ENCODE measurements at regions not wholly inside any gene's neighbourhood (a gene's known extent, or its start where the extent isn't known, plus 50 kb on each side); places are given as distances from the start of the nearest gene placed in this dataset.

DNA sequence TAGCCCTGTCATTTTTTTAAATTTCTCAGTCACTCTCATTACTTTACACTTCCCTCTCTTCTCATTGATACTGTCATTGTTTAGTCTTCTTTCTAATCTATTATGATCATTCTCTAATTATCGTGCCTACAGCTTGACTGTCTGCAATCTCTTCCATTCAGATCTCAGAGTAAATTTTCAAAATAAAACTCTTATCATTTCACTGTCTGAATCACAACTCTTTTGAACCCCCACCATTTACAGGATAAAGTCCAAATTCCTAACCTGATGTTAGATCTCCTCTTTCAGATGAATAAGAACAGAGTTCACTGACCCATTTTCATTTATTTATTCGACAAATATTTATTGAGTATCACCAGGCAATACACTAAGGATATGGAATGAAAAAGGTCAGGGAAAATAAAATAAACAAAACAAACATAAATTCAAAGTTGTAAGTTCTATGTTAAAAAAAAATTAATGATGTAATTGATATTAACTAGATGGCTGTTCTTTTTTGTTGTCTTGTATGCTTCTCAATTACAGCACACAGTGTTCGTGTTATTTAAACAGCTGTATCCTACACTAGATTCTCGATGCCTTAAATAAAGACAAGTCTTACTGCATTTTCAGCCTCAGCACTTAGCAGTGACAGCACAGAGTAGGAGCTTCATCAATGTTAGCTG is 631.0 kb downstream of the IRS1 start (continued):
- TF ChIP-seq, protein P1, sequence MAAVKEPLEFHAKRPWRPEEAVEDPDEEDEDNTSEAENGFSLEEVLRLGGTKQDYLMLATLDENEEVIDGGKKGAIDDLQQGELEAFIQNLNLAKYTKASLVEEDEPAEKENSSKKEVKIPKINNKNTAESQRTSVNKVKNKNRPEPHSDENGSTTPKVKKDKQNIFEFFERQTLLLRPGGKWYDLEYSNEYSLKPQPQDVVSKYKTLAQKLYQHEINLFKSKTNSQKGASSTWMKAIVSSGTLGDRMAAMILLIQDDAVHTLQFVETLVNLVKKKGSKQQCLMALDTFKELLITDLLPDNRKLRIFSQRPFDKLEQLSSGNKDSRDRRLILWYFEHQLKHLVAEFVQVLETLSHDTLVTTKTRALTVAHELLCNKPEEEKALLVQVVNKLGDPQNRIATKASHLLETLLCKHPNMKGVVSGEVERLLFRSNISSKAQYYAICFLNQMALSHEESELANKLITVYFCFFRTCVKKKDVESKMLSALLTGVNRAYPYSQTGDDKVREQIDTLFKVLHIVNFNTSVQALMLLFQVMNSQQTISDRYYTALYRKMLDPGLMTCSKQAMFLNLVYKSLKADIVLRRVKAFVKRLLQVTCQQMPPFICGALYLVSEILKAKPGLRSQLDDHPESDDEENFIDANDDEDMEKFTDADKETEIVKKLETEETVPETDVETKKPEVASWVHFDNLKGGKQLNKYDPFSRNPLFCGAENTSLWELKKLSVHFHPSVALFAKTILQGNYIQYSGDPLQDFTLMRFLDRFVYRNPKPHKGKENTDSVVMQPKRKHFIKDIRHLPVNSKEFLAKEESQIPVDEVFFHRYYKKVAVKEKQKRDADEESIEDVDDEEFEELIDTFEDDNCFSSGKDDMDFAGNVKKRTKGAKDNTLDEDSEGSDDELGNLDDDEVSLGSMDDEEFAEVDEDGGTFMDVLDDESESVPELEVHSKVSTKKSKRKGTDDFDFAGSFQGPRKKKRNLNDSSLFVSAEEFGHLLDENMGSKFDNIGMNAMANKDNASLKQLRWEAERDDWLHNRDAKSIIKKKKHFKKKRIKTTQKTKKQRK (IDR thresholded peaks at IDR 0.05; ENCODE audit: low read length), result no peak
- TF ChIP-seq MIXL1 (CRISPR knock-in tag; IDR thresholded peaks at IDR 0.05) (peak; percentile 27; the same call in 1 of the 2 replicates), HIVEP1 (CRISPR knock-in tag; IDR thresholded peaks at IDR 0.05) (no peak), NFYC (CRISPR knock-in tag; IDR thresholded peaks at IDR 0.05) (no peak; the same call in 1 of the 2 replicates), GATAD1 (CRISPR knock-in tag; IDR thresholded peaks at IDR 0.05) (no peak), ZKSCAN8 (CRISPR knock-in tag; IDR thresholded peaks at IDR 0.05; ENCODE audit: borderline replicate concordance) (no peak), MAZ (IDR thresholded peaks at IDR 0.05; ENCODE audit: borderline replicate concordance, low read depth, low read length) (no peak), MAZ (CRISPR knock-in tag; IDR thresholded peaks at IDR 0.05; ENCODE audit: low read depth) (no peak), GTF3A (CRISPR knock-in tag; conservative IDR thresholded peaks at IDR 0.05) (no peak), TBL1XR1 (IDR thresholded peaks at IDR 0.05; ENCODE audit: borderline replicate concordance, low read length, partially characterized antibody) (peak; percentile 38), POLR2AphosphoS2 (IDR thresholded peaks at IDR 0.05; ENCODE audit: low read depth, low read length) (no peak), FOXO1 (CRISPR knock-in tag; IDR thresholded peaks at IDR 0.05) (no peak), ZFP36L2 (CRISPR knock-in tag; IDR thresholded peaks at IDR 0.05) (no peak), MBNL3 (CRISPR knock-in tag; conservative IDR thresholded peaks at IDR 0.05) (no peak), ZNF546 (CRISPR knock-in tag; conservative IDR thresholded peaks at IDR 0.05) (no peak), ZFP62 (CRISPR knock-in tag; IDR thresholded peaks at IDR 0.05) (no peak)
- TF ChIP-seq, protein P2, sequence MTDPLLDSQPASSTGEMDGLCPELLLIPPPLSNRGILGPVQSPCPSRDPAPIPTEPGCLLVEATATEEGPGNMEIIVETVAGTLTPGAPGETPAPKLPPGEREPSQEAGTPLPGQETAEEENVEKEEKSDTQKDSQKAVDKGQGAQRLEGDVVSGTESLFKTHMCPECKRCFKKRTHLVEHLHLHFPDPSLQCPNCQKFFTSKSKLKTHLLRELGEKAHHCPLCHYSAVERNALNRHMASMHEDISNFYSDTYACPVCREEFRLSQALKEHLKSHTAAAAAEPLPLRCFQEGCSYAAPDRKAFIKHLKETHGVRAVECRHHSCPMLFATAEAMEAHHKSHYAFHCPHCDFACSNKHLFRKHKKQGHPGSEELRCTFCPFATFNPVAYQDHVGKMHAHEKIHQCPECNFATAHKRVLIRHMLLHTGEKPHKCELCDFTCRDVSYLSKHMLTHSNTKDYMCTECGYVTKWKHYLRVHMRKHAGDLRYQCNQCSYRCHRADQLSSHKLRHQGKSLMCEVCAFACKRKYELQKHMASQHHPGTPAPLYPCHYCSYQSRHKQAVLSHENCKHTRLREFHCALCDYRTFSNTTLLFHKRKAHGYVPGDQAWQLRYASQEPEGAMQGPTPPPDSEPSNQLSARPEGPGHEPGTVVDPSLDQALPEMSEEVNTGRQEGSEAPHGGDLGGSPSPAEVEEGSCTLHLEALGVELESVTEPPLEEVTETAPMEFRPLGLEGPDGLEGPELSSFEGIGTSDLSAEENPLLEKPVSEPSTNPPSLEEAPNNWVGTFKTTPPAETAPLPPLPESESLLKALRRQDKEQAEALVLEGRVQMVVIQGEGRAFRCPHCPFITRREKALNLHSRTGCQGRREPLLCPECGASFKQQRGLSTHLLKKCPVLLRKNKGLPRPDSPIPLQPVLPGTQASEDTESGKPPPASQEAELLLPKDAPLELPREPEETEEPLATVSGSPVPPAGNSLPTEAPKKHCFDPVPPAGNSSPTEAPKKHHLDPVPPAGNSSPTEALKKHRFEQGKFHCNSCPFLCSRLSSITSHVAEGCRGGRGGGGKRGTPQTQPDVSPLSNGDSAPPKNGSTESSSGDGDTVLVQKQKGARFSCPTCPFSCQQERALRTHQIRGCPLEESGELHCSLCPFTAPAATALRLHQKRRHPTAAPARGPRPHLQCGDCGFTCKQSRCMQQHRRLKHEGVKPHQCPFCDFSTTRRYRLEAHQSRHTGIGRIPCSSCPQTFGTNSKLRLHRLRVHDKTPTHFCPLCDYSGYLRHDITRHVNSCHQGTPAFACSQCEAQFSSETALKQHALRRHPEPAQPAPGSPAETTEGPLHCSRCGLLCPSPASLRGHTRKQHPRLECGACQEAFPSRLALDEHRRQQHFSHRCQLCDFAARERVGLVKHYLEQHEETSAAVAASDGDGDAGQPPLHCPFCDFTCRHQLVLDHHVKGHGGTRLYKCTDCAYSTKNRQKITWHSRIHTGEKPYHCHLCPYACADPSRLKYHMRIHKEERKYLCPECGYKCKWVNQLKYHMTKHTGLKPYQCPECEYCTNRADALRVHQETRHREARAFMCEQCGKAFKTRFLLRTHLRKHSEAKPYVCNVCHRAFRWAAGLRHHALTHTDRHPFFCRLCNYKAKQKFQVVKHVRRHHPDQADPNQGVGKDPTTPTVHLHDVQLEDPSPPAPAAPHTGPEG (CRISPR knock-in tag; IDR thresholded peaks at IDR 0.05), result no peak
- TF ChIP-seq, protein P3, sequence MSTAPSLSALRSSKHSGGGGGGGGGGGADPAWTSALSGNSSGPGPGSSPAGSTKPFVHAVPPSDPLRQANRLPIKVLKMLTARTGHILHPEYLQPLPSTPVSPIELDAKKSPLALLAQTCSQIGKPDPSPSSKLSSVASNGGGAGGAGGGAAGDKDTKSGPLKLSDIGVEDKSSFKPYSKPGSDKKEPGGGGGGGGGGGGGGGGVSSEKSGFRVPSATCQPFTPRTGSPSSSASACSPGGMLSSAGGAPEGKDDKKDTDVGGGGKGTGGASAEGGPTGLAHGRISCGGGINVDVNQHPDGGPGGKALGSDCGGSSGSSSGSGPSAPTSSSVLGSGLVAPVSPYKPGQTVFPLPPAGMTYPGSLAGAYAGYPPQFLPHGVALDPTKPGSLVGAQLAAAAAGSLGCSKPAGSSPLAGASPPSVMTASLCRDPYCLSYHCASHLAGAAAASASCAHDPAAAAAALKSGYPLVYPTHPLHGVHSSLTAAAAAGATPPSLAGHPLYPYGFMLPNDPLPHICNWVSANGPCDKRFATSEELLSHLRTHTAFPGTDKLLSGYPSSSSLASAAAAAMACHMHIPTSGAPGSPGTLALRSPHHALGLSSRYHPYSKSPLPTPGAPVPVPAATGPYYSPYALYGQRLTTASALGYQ (CRISPR knock-in tag; IDR thresholded peaks at IDR 0.05), result peak; percentile 78
- TF ChIP-seq, protein P4, sequence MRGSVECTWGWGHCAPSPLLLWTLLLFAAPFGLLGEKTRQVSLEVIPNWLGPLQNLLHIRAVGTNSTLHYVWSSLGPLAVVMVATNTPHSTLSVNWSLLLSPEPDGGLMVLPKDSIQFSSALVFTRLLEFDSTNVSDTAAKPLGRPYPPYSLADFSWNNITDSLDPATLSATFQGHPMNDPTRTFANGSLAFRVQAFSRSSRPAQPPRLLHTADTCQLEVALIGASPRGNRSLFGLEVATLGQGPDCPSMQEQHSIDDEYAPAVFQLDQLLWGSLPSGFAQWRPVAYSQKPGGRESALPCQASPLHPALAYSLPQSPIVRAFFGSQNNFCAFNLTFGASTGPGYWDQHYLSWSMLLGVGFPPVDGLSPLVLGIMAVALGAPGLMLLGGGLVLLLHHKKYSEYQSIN (CRISPR knock-in tag; IDR thresholded peaks at IDR 0.05; ENCODE audit: borderline replicate concordance), result no peak
